ENCODE measurements at regions not wholly inside any gene's neighbourhood (a gene's known extent, or its start where the extent isn't known, plus 50 kb on each side); places are given as distances from the start of the nearest gene placed in this dataset.

- no peak for TF ChIP-seq CTCF (IDR thresholded peaks at IDR 0.05)
- no peak for TF ChIP-seq POLR2AphosphoS5 (IDR thresholded peaks at IDR 0.05)
- TF ChIP-seq POLR2A (IDR thresholded peaks at IDR 0.05) = no peak
- no peak for TF ChIP-seq EP300 (IDR thresholded peaks at IDR 0.05)
These were observed 74.0 kb upstream of the UBE2E2 start for GRCh38 chr3:23129117-23129516.
